ENCODE measurements at regions not wholly inside any gene's neighbourhood (a gene's known extent, or its start where the extent isn't known, plus 50 kb on each side); places are given as distances from the start of the nearest gene placed in this dataset.

- no peaks in the 10 kb centered on the region for H3K79me2 ChIP-seq (ENCODE audit: insufficient read depth, low read length)
- no peak overlapping the region for H3K4me3 ChIP-seq (replicated peaks in 1 of 2; ENCODE audit: low read depth in 1 of 2, low read length in 2 of 2)
- H3K9me3 ChIP-seq (ENCODE audit: control insufficient read depth in 1 of 2, insufficient read depth in 1 of 2, low read depth in 1 of 2, low read length in 2 of 2), result no peaks in the 10 kb centered on the region
- H3K9me2 ChIP-seq (ENCODE audit: insufficient read depth), result peaks cover 3% of the 10 kb centered on the region; the same call in 1 of the 2 replicates
- no peak overlapping the region for H3K4me2 ChIP-seq (ENCODE audit: low read length)
- BruUV-seq (replicated peaks), result no TSS peak
- ChIA-PET RAD21 (ENCODE audit: low non-redundant PET in 1 of 2, low total read pairs in 2 of 2, uncharacterized antibody in 2 of 2, unreplicated experiment in 2 of 2) (no interaction called here), POLR2A (no interaction called here), CTCF (no interaction called here)
- no peaks in the 10 kb centered on the region for H3K27me3 ChIP-seq (ENCODE audit: insufficient read depth, low read length)
- H3K27ac ChIP-seq (ENCODE audit: low read depth, low read length), result no peak overlapping the region
- intact Hi-C loops (cut with micrococcal nuclease), result no loop called here
- H3K4me1 ChIP-seq (ENCODE audit: control insufficient read depth in 1 of 2, insufficient read depth in 2 of 2, low read length in 2 of 2), result no peaks in the 10 kb centered on the region
- no peaks in the 10 kb centered on the region for H3K36me3 ChIP-seq (ENCODE audit: control insufficient read depth in 1 of 2, insufficient read depth in 2 of 2, low read length in 2 of 2)
- no peak overlapping the region for H2AFZ ChIP-seq (ENCODE audit: low read depth, low read length, poor library complexity, severe bottlenecking)
- H4K20me1 ChIP-seq (ENCODE audit: insufficient read depth), result no peaks in the 10 kb centered on the region
- no peak for ATAC-seq
- no peak for DNase-seq (ENCODE audit: low read depth, low spot score)
- no peak for TF ChIP-seq CTCF (IDR thresholded peaks at IDR 0.05 in 2 of 3, conservative IDR thresholded peaks at IDR 0.05 in 1 of 3; ENCODE audit: borderline replicate concordance in 1 of 3, insufficient read depth in 1 of 3, low read depth in 2 of 3, low read length in 2 of 3)
- no peak for TF ChIP-seq POLR2A (IDR thresholded peaks at IDR 0.05; ENCODE audit: borderline replicate concordance, extremely low read depth, insufficient read depth, insufficient read length)
- TF ChIP-seq ZNF274 (IDR thresholded peaks at IDR 0.05; ENCODE audit: low read depth, low read length), result no peak
- no peak for TF ChIP-seq ATF3 (IDR thresholded peaks at IDR 0.05)
- no peak for TF ChIP-seq SRF (IDR thresholded peaks at IDR 0.05; ENCODE audit: low read depth)
- TF ChIP-seq ELF1 (IDR thresholded peaks at IDR 0.05; ENCODE audit: borderline replicate concordance, low read depth), result no peak
- TF ChIP-seq EGR1 (IDR thresholded peaks at IDR 0.05; ENCODE audit: low read depth), result no peak
- TF ChIP-seq, protein P1, sequence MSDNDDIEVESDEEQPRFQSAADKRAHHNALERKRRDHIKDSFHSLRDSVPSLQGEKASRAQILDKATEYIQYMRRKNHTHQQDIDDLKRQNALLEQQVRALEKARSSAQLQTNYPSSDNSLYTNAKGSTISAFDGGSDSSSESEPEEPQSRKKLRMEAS (IDR thresholded peaks at IDR 0.05), result no peak
- no peak for TF ChIP-seq POLR2AphosphoS5 (IDR thresholded peaks at IDR 0.05; ENCODE audit: low read depth, low read length)
- no peak for TF ChIP-seq EZH2phosphoT487 (IDR thresholded peaks at IDR 0.05; ENCODE audit: borderline replicate concordance)
- no peak overlapping the region for H3K9ac ChIP-seq (ENCODE audit: low read length)
These were observed 66.0 kb upstream of the PLAC8 start for GRCh38 chr4:83180431-83180968.
